Activated CD4-positive, alpha-beta T cell treated with anti-CD3 and anti-CD28 coated beads, Interleukin-2, amount 10 ng/mL, durations not matched to agents 7 days and 5 days (primary cell): ENCODE measurements at regions not wholly inside any gene's neighbourhood (a gene's known extent, or its start where the extent isn't known, plus 50 kb on each side); places are given as distances from the start of the nearest gene placed in this dataset.

Source experiments
- CTCF ChIA-PET: fragments of 350-600 bp; sonication (Branson Sonifier 250); formaldehyde crosslinking; loops from one replicate; lab custom pipeline; 2021; ENCODE audit warnings: antibody characterized with exemption; lab: Charles Lee
- POLR2A ChIA-PET: fragments of 350-600 bp; sonication (Branson Sonifier 250); formaldehyde crosslinking; loops from one replicate; lab custom pipeline; 2021; ENCODE audit warnings: antibody characterized with exemption; lab: Charles Lee
- DNase-seq: peaks from one replicate; pipeline ENCODE4 v3.0.0-alpha.2; 2020
- H3K27ac Mint-ChIP-seq: one replicate; pipeline ENCODE4 v1.8.0; 2021; ENCODE audit warnings: mild to moderate bottlenecking, moderate library complexity, mixed read lengths
- H3K27me3 Mint-ChIP-seq: one replicate; pipeline ENCODE4 v1.8.0; 2021; ENCODE audit warnings: mixed read lengths
- H3K36me3 Mint-ChIP-seq: one replicate; pipeline ENCODE4 v1.8.0; 2021; ENCODE audit warnings: low read depth, mixed read lengths
- H3K4me1 Mint-ChIP-seq: one replicate; pipeline ENCODE4 v1.8.0; 2021; ENCODE audit warnings: mixed read lengths
- H3K4me3 Mint-ChIP-seq: one replicate; pipeline ENCODE4 v1.8.0; 2021; ENCODE audit warnings: mild to moderate bottlenecking, moderate library complexity, mixed read lengths
- H3K9me3 Mint-ChIP-seq: one replicate; pipeline ENCODE4 v1.8.0; 2021; ENCODE audit warnings: mixed read lengths

DNA sequence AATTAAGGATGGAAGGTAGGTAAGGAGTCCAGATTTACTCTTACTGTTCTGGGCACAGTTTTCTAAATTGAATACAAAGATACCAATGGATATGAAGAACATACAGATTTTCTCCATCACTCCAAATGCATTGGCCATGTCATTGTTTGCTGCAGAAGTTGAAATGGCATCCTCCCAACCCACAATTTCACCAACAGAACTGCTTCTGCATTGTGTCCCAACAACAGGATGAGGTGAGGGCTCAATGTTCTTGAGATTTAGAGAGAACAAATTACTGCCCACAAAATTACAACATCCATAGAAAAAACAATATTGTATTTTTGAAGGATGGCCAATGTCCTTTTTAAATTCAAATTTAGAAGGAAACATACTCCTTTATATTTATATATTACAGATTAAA lies 88.9 kb downstream of the NUDT12 start:
- H3K4me3 Mint-ChIP-seq: no peak overlapping the region
- H3K27ac Mint-ChIP-seq: no peak overlapping the region
- H3K4me1 Mint-ChIP-seq: no peaks in the 10 kb centered on the region
- no peaks in the 10 kb centered on the region for H3K9me3 Mint-ChIP-seq
- POLR2A ChIA-PET: no interaction called here
- H3K36me3 Mint-ChIP-seq: no peaks in the 10 kb centered on the region
- CTCF ChIA-PET: no interaction called here
- no peak for DNase-seq
- peaks cover 19% of the 10 kb centered on the region for H3K27me3 Mint-ChIP-seq

DNA sequence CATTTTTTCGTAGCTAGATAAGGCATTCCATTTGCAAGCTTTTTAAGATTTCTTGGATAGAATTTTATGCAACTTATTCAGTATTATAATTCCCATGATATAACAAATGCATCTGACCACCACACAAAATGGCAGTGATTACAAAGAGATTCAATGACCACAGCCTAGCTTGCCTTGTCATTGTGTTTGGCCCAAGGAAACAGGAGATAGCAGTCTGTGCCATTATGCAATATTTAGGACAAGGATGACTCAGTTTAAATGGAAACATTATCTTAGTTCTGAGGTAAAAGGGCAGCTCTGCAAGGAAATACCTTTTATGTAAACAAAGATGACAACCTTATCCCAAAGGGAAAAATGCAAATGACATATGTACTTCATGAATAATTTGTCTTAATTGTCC lies 89.8 kb downstream of the NUDT12 start:
- no peak overlapping the region for H3K4me3 Mint-ChIP-seq
- no peaks in the 10 kb centered on the region for H3K36me3 Mint-ChIP-seq
- peaks cover 20% of the 10 kb centered on the region for H3K27me3 Mint-ChIP-seq
- H3K4me1 Mint-ChIP-seq: no peaks in the 10 kb centered on the region
- no peaks in the 10 kb centered on the region for H3K9me3 Mint-ChIP-seq
- H3K27ac Mint-ChIP-seq: no peak overlapping the region
- DNase-seq: no peak
- ChIA-PET CTCF (interaction anchor here (1.2 to 1.3 kb wide), 2 partner anchors 240 to 248 kb away, joined by 3 to 4 read pairs; no protein-coding TSS in a partner anchor), POLR2A (interaction anchor here (0.7 kb wide), 1 partner anchor 186 kb away, joined by 4 read pairs; no protein-coding TSS in a partner anchor)

DNA sequence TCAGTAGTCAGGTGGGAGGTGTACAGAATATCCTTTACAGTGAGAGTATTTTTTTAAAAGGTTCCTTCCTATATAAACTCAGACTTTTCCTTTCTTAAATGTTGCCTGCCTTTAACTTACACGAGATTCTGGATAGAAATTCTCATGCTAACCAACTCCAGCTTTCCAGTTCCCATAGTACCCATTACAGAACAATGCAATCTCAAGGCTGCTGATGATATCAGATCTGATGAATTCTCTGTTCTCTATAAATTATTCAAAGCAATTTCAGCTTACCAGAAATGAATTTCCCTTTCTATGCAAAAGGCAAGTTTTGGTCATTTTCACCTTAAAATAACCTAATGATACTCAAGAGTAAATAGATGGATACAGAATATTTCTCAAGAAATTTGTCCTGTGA lies 90.3 kb downstream of the NUDT12 start:
- Mint-ChIP-seq H3K36me3 (no peaks in the 10 kb centered on the region), H3K4me1 (no peaks in the 10 kb centered on the region), H3K27me3 (peaks cover 20% of the 10 kb centered on the region), H3K4me3 (no peak overlapping the region), H3K27ac (no peak overlapping the region), H3K9me3 (no peaks in the 10 kb centered on the region)
- ChIA-PET CTCF (interaction anchor here (1.2 to 1.3 kb wide), 2 partner anchors 240 to 248 kb away, joined by 3 to 4 read pairs; no protein-coding TSS in a partner anchor), POLR2A (no interaction called here)
- DNase-seq: no peak

DNA sequence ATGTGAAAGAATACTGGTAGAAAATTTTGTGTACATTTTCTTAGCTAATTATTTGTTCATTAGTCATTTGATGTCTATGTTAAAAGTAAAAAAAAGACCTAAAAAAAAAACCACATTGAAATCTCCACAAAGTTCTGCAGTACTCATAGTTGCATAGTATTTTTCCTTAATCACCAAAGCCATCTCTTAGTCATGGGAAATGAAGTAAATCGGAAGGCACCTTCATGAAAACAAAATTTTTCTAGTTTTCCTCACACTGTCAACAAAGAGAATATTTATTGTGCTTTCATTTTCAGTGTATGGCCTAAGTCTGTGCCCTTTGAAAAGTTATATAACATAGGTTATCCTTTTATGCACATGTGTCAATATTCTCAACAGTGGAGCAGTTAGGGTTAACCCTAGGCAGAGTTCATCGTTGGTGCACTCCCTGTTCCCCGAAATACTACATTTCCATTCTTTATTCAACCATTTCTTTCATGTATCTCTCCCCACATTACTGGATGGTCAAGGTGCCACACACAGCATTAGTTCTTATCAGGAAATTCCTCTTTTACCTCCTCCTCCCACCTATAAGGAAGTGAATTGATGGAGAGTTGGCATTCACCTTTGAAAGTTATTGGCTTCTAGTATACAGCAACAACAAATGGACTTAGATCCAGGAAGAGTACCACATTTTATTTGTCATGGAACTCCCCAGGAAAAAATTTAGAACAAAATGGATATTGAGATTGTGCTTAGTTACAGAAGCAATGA lies 93.1 kb downstream of the NUDT12 start:
- Mint-ChIP-seq H3K9me3 (no peaks in the 10 kb centered on the region), H3K4me3 (no peak overlapping the region)
- CTCF ChIA-PET: no interaction called here

DNA sequence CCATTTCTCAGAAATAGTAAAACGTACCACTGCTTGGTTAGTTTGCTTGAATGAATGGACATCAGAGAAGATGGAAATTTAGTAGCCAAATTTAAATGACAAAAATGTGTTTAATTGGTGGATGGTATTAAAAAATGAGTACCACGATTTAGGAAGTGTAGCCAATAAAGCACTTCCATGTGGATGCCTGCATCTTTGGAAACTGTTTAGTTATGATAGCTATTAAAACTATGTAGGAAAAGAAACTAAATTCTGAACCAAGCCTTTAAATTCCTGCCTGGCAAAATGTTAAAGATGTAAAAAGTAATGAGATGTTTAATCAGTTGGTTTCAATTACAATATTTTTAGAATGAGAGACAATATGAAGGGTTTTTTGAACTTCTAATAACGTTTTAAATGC lies 94.8 kb downstream of the NUDT12 start:
- H3K4me1 Mint-ChIP-seq: no peaks in the 10 kb centered on the region
- CTCF ChIA-PET: no interaction called here
- peaks cover 14% of the 10 kb centered on the region for H3K27me3 Mint-ChIP-seq

More for the DNA sequence above, 93.1 kb downstream of the NUDT12 start:
- no peaks in the 10 kb centered on the region for H3K36me3 Mint-ChIP-seq
- H3K27ac Mint-ChIP-seq: no peak overlapping the region
- no peaks in the 10 kb centered on the region for H3K4me1 Mint-ChIP-seq
- H3K27me3 Mint-ChIP-seq: peaks cover 17% of the 10 kb centered on the region
- POLR2A ChIA-PET: no interaction called here
- no peak for DNase-seq

DNA sequence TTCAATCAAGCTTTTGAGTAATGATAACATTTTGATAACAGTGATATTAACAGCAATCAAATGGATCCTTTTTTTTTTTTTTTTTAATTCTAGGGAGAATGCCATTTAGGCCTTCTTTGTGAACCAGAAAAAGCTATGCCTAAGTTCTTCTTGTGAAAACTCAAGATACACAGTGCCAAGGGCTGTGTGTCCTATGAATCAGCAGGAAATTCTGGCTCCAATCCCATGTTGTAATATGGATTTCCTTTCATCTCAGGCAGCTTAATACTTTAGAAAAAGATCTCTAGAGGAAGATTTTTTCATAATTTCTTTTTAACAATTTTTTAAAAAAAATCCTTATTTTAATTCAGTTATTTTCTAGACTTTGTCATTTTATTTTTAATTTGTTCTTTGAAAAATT lies 96.1 kb downstream of the NUDT12 start:
- no peak for DNase-seq
- Mint-ChIP-seq H3K4me3 (no peak overlapping the region), H3K27me3 (peaks cover 11% of the 10 kb centered on the region), H3K9me3 (no peaks in the 10 kb centered on the region), H3K4me1 (no peaks in the 10 kb centered on the region), H3K27ac (no peak overlapping the region), H3K36me3 (no peaks in the 10 kb centered on the region)
- ChIA-PET CTCF (interaction anchor here (0.6 kb wide), 1 partner anchor 207 kb away, joined by 3 read pairs; no protein-coding TSS in a partner anchor), POLR2A (no interaction called here)

More for the DNA sequence above, 94.8 kb downstream of the NUDT12 start:
- Mint-ChIP-seq H3K36me3 (no peaks in the 10 kb centered on the region), H3K4me3 (no peak overlapping the region), H3K9me3 (no peaks in the 10 kb centered on the region), H3K27ac (no peak overlapping the region)
- POLR2A ChIA-PET: no interaction called here
- DNase-seq: no peak

DNA sequence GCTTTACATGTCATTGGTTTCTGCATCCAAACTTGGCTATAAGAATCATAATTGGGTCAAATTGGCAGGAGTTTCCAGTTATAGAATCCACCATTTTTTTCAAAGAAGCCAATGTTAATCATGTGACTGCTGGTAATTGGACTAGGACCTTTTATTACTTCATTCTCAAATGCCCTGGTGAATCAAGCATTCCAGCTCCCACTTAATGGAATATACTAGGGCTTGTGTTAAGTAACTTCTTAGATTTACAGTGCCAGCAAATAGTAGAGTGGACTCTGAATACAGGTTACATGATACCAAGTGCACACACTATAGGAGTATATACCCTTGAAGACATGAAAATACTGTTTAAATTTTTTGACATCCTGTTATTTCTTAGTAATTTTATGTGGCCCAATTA lies 96.7 kb downstream of the NUDT12 start:
- Mint-ChIP-seq H3K4me3 (no peak overlapping the region), H3K36me3 (no peaks in the 10 kb centered on the region), H3K9me3 (no peaks in the 10 kb centered on the region), H3K27me3 (peaks cover 5% of the 10 kb centered on the region), H3K4me1 (no peaks in the 10 kb centered on the region), H3K27ac (no peak overlapping the region)
- CTCF ChIA-PET: no interaction called here
- POLR2A ChIA-PET: no interaction called here
- no peak for DNase-seq

DNA sequence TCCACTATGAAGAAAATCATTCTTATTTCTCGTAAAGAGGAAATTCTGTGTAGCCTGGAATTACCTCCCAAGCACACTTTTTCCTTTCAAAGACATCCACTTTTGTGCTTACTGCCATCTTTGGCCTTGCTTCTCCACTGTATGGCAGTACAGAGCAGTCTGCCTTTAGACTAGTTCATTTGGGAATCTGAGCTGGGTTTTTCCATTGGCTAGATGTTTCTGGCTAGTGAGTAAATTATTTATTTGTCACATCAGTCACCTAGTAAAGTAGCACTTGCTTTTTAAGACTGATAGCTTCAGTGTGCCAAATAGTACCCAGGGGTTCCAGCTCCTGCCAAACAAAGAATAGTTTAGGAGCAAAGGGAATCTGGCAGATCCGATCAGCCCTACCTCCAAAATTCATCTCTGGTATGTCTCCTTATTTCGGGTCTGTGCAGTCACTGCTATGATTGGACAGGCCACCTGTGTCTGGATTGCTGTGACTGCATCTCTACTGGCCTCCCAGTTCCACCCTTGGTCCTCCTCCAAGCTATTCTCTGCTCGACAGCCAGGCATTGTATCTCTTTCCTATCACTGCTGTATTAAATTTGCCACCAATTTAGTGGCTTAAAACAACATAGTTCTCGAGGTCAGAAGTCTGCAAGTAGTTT lies 97.6 kb downstream of the NUDT12 start:
- Mint-ChIP-seq H3K27ac (no peak overlapping the region), H3K36me3 (no peaks in the 10 kb centered on the region), H3K27me3 (peaks cover 4% of the 10 kb centered on the region), H3K9me3 (no peaks in the 10 kb centered on the region), H3K4me3 (no peak overlapping the region), H3K4me1 (no peaks in the 10 kb centered on the region)
- POLR2A ChIA-PET: no interaction called here
- DNase-seq: no peak
- CTCF ChIA-PET: no interaction called here

DNA sequence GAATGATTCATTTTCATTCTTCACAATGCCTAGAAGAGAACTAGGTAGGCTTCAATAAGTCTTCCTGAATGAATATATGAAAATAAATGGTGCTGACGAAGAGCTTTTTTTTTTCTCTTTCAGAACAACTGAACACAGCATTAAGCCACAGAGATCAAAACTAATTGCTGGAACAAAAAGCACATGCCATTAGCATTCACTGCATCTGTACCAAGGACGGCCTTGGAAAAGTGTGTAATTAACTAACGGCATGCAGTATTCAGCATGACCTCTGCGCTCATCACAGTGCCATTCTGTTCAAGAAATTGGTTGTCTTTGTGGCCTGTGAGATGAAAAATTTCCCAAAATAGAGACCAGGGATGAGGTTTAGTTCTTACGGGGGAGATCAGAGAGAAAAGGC lies 99.3 kb downstream of the NUDT12 start:
- no peaks in the 10 kb centered on the region for H3K36me3 Mint-ChIP-seq
- ChIA-PET POLR2A (no interaction called here), CTCF (no interaction called here)
- DNase-seq: no peak
- no peak overlapping the region for H3K4me3 Mint-ChIP-seq
- H3K9me3 Mint-ChIP-seq: no peaks in the 10 kb centered on the region
- H3K27me3 Mint-ChIP-seq: no peaks in the 10 kb centered on the region
- H3K27ac Mint-ChIP-seq: no peak overlapping the region
- no peaks in the 10 kb centered on the region for H3K4me1 Mint-ChIP-seq

DNA sequence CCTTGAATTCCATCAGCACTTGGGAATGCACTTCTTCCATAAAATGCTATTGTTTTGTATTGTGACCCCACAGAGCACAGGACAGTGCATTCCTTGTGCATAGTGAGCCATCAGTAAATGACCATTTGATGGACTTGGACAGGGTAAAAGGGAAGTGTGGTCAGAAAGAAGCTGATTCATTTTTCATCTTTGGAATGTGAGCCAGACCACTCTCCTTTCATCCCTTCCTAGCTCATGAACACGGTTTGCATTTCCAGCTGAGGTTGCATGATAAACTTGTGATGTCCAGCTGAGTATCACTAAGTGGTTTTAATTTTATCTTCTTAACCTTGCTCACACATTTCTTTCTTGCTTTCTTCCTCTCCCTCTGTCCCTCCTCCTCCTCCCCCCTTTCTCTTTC lies 101.3 kb downstream of the NUDT12 start:
- ChIA-PET POLR2A (no interaction called here), CTCF (no interaction called here)
- DNase-seq: no peak
- Mint-ChIP-seq H3K27me3 (peaks cover 2% of the 10 kb centered on the region), H3K4me1 (no peaks in the 10 kb centered on the region), H3K4me3 (no peak overlapping the region), H3K36me3 (no peaks in the 10 kb centered on the region), H3K9me3 (no peaks in the 10 kb centered on the region), H3K27ac (no peak overlapping the region)

DNA sequence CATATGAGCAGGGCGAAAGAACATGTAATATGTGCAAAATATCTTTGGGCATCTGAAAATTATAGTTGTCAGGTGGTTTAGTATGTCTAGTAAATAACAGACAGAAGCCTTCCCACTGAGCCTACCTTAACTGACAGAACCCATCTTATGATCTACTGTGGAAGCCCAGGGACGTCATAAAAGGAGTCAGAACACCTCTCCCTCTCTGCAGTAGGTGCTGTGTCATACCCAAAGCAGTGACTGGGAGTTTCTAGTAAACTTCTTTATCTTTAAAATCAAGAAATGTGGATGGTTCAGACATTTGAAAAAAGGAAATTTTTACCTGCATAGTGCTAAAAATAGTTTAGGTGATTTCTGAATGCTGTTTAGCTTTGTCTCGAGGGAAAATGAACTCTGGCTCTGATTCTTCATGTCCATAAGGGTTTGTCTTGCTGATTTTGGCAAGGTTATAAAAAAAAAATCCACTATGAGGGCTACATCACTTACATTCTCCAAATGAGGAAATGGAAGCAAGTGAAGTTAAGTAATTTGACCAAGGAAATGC lies 104.0 kb downstream of the NUDT12 start:
- H3K36me3 Mint-ChIP-seq: no peaks in the 10 kb centered on the region
- CTCF ChIA-PET: no interaction called here
- POLR2A ChIA-PET: no interaction called here

DNA sequence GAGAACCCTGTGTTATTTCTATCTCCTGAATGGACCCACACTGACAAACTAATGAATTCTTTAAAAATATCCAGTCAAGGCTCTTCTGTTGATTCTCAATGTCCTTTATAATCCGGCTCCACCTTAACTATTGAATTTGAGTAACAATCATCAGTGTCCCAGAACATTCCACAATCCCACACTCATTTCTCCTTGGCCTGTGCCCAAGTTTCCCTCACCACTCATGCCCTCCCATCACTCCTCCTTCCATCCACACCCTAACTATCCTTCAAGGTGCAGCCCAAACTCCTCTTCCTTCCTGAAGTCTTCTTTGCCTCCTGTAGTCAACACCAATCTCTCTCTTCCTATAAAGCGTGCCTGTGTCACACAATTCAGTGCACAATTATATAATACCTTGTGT lies 106.1 kb downstream of the NUDT12 start:
- no peak for DNase-seq
- no peaks in the 10 kb centered on the region for H3K36me3 Mint-ChIP-seq
- POLR2A ChIA-PET: no interaction called here
- CTCF ChIA-PET: no interaction called here
- peaks cover 2% of the 10 kb centered on the region for H3K27me3 Mint-ChIP-seq
- H3K4me1 Mint-ChIP-seq: no peaks in the 10 kb centered on the region
- no peak overlapping the region for H3K27ac Mint-ChIP-seq
- H3K9me3 Mint-ChIP-seq: no peaks in the 10 kb centered on the region
- no peak overlapping the region for H3K4me3 Mint-ChIP-seq

More for the DNA sequence above, 104.0 kb downstream of the NUDT12 start:
- Mint-ChIP-seq H3K4me3 (no peak overlapping the region), H3K9me3 (no peaks in the 10 kb centered on the region), H3K4me1 (no peaks in the 10 kb centered on the region), H3K27ac (no peak overlapping the region), H3K27me3 (peaks cover 2% of the 10 kb centered on the region)
- no peak for DNase-seq

DNA sequence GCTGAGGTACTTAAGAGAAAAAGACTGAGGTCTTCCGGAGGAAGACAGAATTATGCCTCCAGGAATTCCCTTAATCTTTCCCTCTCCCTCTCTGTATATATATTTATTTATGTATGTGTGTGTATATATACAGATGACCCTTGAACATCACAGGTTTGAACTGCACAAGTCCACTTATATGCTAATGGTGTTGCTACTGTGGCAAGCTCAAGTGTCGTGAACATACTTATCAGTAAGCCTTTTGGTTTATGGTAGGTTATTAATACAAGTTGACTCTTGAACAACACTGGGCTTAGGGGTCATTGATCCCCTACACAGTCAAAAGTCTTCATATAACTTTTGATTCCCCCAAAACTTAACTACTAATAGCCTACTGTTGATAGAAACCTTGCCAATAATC lies 106.8 kb downstream of the NUDT12 start:
- ChIA-PET CTCF (interaction anchor here (0.7 kb wide), 1 partner anchor 309 kb away, joined by 6 read pairs; no protein-coding TSS in a partner anchor), POLR2A (no interaction called here)
- no peak for DNase-seq
- H3K27ac Mint-ChIP-seq: no peak overlapping the region
- H3K4me3 Mint-ChIP-seq: no peak overlapping the region
- no peaks in the 10 kb centered on the region for H3K9me3 Mint-ChIP-seq
- H3K4me1 Mint-ChIP-seq: no peaks in the 10 kb centered on the region
- H3K36me3 Mint-ChIP-seq: no peaks in the 10 kb centered on the region
- H3K27me3 Mint-ChIP-seq: peaks cover 2% of the 10 kb centered on the region
